Neural cell (in vitro differentiated cells): ENCODE measurements at regions not wholly inside any gene's neighbourhood (a gene's known extent, or its start where the extent isn't known, plus 50 kb on each side); places are given as distances from the start of the nearest gene placed in this dataset.

Experiments used
- TF ChIP-seq, protein P1 (sequence below): fragments of 450-650 bp; IDR thresholded peaks from 2 replicates; pipeline ENCODE4 v1.5.1; 2014; ENCODE audit warnings: antibody characterized with exemption, mild to moderate bottlenecking, moderate library complexity; ENCODE audit not compliant: poor library complexity, severe bottlenecking
- TF ChIP-seq, protein P2 (sequence below): IDR thresholded peaks from 2 replicates; pipeline ENCODE4 v1.6.1; 2012; ENCODE audit warnings: borderline replicate concordance

DNA sequence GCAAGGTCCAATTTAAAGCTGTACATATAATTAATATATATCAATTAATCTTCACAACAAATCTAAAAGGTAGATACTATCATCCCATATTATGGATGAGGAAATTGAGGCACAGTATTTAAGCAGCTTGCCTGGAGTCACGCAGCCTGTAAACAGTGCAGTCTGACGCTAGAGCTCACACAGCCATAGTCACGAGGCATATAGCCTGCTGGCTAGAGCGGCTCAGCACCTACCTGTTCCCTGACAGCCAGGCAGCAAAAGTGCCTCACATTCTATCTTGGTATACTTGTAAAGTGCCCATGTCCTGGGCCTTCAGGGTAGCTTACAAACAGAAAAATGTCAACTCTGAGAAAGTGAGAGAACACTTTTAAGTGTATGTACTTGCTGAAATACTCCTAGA, 222.6 kb upstream of the NEIL3 start:
- TF ChIP-seq, protein P1, sequence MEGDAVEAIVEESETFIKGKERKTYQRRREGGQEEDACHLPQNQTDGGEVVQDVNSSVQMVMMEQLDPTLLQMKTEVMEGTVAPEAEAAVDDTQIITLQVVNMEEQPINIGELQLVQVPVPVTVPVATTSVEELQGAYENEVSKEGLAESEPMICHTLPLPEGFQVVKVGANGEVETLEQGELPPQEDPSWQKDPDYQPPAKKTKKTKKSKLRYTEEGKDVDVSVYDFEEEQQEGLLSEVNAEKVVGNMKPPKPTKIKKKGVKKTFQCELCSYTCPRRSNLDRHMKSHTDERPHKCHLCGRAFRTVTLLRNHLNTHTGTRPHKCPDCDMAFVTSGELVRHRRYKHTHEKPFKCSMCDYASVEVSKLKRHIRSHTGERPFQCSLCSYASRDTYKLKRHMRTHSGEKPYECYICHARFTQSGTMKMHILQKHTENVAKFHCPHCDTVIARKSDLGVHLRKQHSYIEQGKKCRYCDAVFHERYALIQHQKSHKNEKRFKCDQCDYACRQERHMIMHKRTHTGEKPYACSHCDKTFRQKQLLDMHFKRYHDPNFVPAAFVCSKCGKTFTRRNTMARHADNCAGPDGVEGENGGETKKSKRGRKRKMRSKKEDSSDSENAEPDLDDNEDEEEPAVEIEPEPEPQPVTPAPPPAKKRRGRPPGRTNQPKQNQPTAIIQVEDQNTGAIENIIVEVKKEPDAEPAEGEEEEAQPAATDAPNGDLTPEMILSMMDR: no peak
- TF ChIP-seq, protein P2, sequence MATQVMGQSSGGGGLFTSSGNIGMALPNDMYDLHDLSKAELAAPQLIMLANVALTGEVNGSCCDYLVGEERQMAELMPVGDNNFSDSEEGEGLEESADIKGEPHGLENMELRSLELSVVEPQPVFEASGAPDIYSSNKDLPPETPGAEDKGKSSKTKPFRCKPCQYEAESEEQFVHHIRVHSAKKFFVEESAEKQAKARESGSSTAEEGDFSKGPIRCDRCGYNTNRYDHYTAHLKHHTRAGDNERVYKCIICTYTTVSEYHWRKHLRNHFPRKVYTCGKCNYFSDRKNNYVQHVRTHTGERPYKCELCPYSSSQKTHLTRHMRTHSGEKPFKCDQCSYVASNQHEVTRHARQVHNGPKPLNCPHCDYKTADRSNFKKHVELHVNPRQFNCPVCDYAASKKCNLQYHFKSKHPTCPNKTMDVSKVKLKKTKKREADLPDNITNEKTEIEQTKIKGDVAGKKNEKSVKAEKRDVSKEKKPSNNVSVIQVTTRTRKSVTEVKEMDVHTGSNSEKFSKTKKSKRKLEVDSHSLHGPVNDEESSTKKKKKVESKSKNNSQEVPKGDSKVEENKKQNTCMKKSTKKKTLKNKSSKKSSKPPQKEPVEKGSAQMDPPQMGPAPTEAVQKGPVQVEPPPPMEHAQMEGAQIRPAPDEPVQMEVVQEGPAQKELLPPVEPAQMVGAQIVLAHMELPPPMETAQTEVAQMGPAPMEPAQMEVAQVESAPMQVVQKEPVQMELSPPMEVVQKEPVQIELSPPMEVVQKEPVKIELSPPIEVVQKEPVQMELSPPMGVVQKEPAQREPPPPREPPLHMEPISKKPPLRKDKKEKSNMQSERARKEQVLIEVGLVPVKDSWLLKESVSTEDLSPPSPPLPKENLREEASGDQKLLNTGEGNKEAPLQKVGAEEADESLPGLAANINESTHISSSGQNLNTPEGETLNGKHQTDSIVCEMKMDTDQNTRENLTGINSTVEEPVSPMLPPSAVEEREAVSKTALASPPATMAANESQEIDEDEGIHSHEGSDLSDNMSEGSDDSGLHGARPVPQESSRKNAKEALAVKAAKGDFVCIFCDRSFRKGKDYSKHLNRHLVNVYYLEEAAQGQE: no peak
